Panc1 (cell line): ENCODE measurements at regions not wholly inside any gene's neighbourhood (a gene's known extent, or its start where the extent isn't known, plus 50 kb on each side); places are given as distances from the start of the nearest gene placed in this dataset.

Experiments
- POLR2AphosphoS5 ChIP-seq: IDR thresholded peaks from 2 replicates; pipeline ENCODE4 v1.6.1; 2012; ENCODE audit warnings: mild to moderate bottlenecking, low read depth, low read length, moderate library complexity
- REST ChIP-seq, 2 experiments: IDR thresholded peaks; 2 replicates each; pipeline ENCODE4 v1.6.1; 2011 to 2012; ENCODE audit warnings: low read depth in 2 of 2, control low read depth in 1 of 2, low read length in 1 of 2, mild to moderate bottlenecking in 1 of 2, moderate library complexity in 1 of 2; ENCODE audit not compliant: insufficient read depth in 1 of 2
- TCF7L2 ChIP-seq: IDR thresholded peaks from 2 replicates; pipeline ENCODE4 v1.6.1; 2011; ENCODE audit warnings: mild to moderate bottlenecking, low read depth, low read length, inconsistent platforms
- TF ChIP-seq, protein P1 (sequence below): fragments of 450-650 bp; IDR thresholded peaks from 2 replicates; pipeline ENCODE4 v1.5.1; 2017; ENCODE audit warnings: mild to moderate bottlenecking

DNA sequence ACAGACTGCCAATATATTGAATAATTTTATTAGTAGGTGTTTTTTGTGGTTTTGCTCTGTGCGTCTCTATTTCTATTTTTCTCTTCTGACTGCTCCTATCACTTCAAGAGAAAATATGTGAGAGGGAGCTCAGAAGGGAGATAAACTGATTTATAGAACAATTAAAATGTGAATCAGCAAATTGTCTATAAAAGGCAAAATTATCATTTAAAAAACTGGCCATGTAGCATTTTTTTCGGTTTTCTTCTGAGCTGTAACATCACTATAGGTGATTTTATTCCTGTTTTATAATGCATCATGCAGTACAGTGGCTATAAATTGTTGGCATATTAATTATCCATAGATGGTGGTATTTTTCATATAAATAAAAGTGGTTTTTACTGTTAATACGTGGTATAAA, 416.5 kb downstream of the DOK5 start:
- TF ChIP-seq, protein P1, sequence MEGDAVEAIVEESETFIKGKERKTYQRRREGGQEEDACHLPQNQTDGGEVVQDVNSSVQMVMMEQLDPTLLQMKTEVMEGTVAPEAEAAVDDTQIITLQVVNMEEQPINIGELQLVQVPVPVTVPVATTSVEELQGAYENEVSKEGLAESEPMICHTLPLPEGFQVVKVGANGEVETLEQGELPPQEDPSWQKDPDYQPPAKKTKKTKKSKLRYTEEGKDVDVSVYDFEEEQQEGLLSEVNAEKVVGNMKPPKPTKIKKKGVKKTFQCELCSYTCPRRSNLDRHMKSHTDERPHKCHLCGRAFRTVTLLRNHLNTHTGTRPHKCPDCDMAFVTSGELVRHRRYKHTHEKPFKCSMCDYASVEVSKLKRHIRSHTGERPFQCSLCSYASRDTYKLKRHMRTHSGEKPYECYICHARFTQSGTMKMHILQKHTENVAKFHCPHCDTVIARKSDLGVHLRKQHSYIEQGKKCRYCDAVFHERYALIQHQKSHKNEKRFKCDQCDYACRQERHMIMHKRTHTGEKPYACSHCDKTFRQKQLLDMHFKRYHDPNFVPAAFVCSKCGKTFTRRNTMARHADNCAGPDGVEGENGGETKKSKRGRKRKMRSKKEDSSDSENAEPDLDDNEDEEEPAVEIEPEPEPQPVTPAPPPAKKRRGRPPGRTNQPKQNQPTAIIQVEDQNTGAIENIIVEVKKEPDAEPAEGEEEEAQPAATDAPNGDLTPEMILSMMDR = no peak
- TF ChIP-seq TCF7L2 (no peak), REST (IDR thresholded peaks at IDR 0.05; ENCODE audit: insufficient read depth in 1 of 2, low read depth in 2 of 2, low read length in 1 of 2) (no peak), POLR2AphosphoS5 (no peak)
